ENCODE measurements at regions not wholly inside any gene's neighbourhood (a gene's known extent, or its start where the extent isn't known, plus 50 kb on each side); places are given as distances from the start of the nearest gene placed in this dataset.

- no peak overlapping the region for H2AK5ac ChIP-seq (ENCODE audit: low read depth, low read length)
- H3K23ac ChIP-seq (ENCODE audit: insufficient read length), result no peak overlapping the region
- H4K91ac ChIP-seq (replicated peaks; ENCODE audit: insufficient read length, low read length), result no peak overlapping the region
- CTCF ChIA-PET (ENCODE audit: partially characterized antibody), result no interaction called here
- no peak overlapping the region for H2AFZ ChIP-seq (ENCODE audit: low read length)
- no peaks in the 10 kb centered on the region for H3K23me2 ChIP-seq (ENCODE audit: low read depth, low read length)
- no peaks in the 10 kb centered on the region for H3K36me3 ChIP-seq (ENCODE audit: control insufficient read depth in 2 of 4, insufficient read depth in 4 of 4, low read length in 3 of 4)
- no peak overlapping the region for H3K4ac ChIP-seq (replicated peaks; ENCODE audit: insufficient read length, low read depth, low read length)
- no peak overlapping the region for H3K14ac ChIP-seq (ENCODE audit: insufficient read length)
- H2BK12ac ChIP-seq (ENCODE audit: low read depth, low read length), result no peak overlapping the region
- no peak overlapping the region for H2BK20ac ChIP-seq (ENCODE audit: low read length)
- no peaks in the 10 kb centered on the region for H3K27me3 ChIP-seq (replicated peaks in 1 of 4; ENCODE audit: control insufficient read depth in 3 of 4, extremely low read depth in 1 of 4, insufficient read depth in 3 of 4, low read length in 3 of 4)
- POLR2A ChIA-PET (ENCODE audit: partially characterized antibody), result no interaction called here
- H4K8ac ChIP-seq (ENCODE audit: extremely low read depth, insufficient read depth, low read length), result no peak overlapping the region
- H3K56ac ChIP-seq (replicated peaks; ENCODE audit: insufficient read length, low read depth, low read length), result no peak overlapping the region
- H2BK120ac ChIP-seq (replicated peaks; ENCODE audit: low read depth, low read length), result no peak overlapping the region
- H4K5ac ChIP-seq (ENCODE audit: insufficient read length, low read depth, low read length), result no peak overlapping the region
- H3K4me2 ChIP-seq (ENCODE audit: insufficient read depth in 1 of 2, low read depth in 2 of 2, low read length in 2 of 2), result no peak overlapping the region
- no peak for FAIRE-seq
- H3K4me3 ChIP-seq (ENCODE audit: extremely low read depth in 1 of 4, insufficient read depth in 2 of 4, low read depth in 3 of 4, low read length in 4 of 4), result no peak overlapping the region
- DNase-seq (ENCODE audit: low read depth in 1 of 2, low spot score in 2 of 2), result no peak
- no peak overlapping the region for H3K18ac ChIP-seq (ENCODE audit: extremely low read depth, low read length)
- no peak overlapping the region for H2BK15ac ChIP-seq (ENCODE audit: low read length)
- H3K27ac ChIP-seq (ENCODE audit: low read depth, low read length), result no peak overlapping the region
- no peak overlapping the region for H2BK5ac ChIP-seq (ENCODE audit: low read depth, low read length)
- H3K4me1 ChIP-seq (replicated peaks in 1 of 4; ENCODE audit: control insufficient read depth in 3 of 4, insufficient read depth in 4 of 4, low read length in 3 of 4), result no peaks in the 10 kb centered on the region
- no peaks in the 10 kb centered on the region for H4K20me1 ChIP-seq (replicated peaks in 1 of 2; ENCODE audit: control insufficient read depth in 1 of 2, insufficient read depth in 2 of 2, low read length in 2 of 2)
- H3K79me1 ChIP-seq (ENCODE audit: low read depth, low read length), result no peaks in the 10 kb centered on the region
- no peak overlapping the region for H3K9ac ChIP-seq (replicated peaks in 1 of 4; ENCODE audit: extremely low read depth in 1 of 4, low read depth in 3 of 4, low read length in 3 of 4)
- H3K79me2 ChIP-seq (ENCODE audit: control insufficient read depth in 1 of 2, insufficient read depth in 2 of 2, low read length in 2 of 2), result no peaks in the 10 kb centered on the region
- no peaks in the 10 kb centered on the region for H3K9me3 ChIP-seq (ENCODE audit: insufficient read depth in 2 of 2, low read depth in 1 of 2, low read length in 1 of 2)
- TF ChIP-seq TEAD4 (IDR thresholded peaks at IDR 0.05; ENCODE audit: low read depth, low read length), result no peak
- no peak for TF ChIP-seq NRF1 (IDR thresholded peaks at IDR 0.05; ENCODE audit: low read depth, low read length)
- TF ChIP-seq RFX5 (IDR thresholded peaks at IDR 0.05; ENCODE audit: borderline replicate concordance, low read depth, low read length), result no peak
- TF ChIP-seq YY1 (IDR thresholded peaks at IDR 0.05; ENCODE audit: low read depth, low read length), result no peak
- TF ChIP-seq SIN3A (conservative IDR thresholded peaks at IDR 0.05 in 1 of 2, IDR thresholded peaks at IDR 0.05 in 1 of 2; ENCODE audit: low read depth in 1 of 2, low read length in 2 of 2), result no peak
These were observed 945.6 kb downstream of the ZPLD1 start for GRCh38 chr3:103380391-103380790.
